ENCODE measurements at regions not wholly inside any gene's neighbourhood (a gene's known extent, or its start where the extent isn't known, plus 50 kb on each side); places are given as distances from the start of the nearest gene placed in this dataset.
"Not testable (repeated sequence)": the region's sequence is repeated elsewhere in the genome, so short reads cannot be mapped to it uniquely, and the experiment has no call there.

DNA sequence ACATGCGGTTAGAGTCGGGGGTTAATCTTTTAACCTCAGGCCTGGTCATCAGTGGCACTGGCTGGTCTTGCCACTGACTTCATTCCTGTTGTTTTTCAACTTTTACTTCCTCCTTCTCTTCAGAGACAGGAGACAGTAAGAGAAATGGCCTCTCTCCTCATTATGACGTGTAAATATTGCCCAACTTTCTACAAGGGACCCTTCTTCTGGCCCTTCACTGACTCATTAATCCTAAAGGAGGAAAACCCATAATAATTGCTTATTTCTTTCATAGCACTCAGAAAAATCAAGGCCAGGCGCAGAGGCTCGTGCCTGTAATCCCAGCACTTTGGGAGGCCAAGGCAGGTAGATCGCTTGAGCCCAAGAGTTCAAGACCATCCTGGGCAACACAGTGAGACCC, 89.3 kb upstream of the SLC1A4 start:
- TF ChIP-seq, protein P1, sequence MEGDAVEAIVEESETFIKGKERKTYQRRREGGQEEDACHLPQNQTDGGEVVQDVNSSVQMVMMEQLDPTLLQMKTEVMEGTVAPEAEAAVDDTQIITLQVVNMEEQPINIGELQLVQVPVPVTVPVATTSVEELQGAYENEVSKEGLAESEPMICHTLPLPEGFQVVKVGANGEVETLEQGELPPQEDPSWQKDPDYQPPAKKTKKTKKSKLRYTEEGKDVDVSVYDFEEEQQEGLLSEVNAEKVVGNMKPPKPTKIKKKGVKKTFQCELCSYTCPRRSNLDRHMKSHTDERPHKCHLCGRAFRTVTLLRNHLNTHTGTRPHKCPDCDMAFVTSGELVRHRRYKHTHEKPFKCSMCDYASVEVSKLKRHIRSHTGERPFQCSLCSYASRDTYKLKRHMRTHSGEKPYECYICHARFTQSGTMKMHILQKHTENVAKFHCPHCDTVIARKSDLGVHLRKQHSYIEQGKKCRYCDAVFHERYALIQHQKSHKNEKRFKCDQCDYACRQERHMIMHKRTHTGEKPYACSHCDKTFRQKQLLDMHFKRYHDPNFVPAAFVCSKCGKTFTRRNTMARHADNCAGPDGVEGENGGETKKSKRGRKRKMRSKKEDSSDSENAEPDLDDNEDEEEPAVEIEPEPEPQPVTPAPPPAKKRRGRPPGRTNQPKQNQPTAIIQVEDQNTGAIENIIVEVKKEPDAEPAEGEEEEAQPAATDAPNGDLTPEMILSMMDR (IDR thresholded peaks at IDR 0.05; ENCODE audit: low read depth, low read length) = not testable (repeated sequence)
- not testable (repeated sequence) for TF ChIP-seq MYC (IDR thresholded peaks at IDR 0.05; ENCODE audit: low read depth, low read length)
- TF ChIP-seq, protein P2, sequence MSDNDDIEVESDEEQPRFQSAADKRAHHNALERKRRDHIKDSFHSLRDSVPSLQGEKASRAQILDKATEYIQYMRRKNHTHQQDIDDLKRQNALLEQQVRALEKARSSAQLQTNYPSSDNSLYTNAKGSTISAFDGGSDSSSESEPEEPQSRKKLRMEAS (IDR thresholded peaks at IDR 0.05; ENCODE audit: low read depth, low read length) = not testable (repeated sequence)

Data from NB4 (cell line).